ENCODE measurements at regions not wholly inside any gene's neighbourhood (a gene's known extent, or its start where the extent isn't known, plus 50 kb on each side); places are given as distances from the start of the nearest gene placed in this dataset.

DNA sequence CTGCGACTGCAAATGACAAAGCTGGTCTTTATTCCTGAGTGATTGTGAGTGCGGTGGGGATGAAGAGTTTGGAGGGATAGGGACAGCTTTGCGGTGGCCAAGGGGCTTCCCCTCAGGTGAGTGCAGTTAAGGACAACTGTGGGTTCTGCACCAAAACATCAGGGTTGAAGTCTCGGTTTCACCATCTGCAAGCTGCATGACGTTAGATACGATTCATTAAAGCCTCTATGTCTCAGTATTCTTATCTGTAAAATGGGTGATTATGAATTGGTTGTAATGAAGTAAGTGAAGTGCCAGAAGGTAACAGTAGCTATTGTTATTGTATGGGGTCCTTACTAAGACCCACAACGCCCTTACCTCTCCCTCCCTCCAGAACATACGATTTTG is 226.8 kb upstream of the DAPK1 start:
- H2BK5ac ChIP-seq (ENCODE audit: insufficient read length, low read length), result no peak overlapping the region
- H4K8ac ChIP-seq (replicated peaks; ENCODE audit: insufficient read length, low read depth, low read length), result no peak overlapping the region
- H2BK12ac ChIP-seq (ENCODE audit: insufficient read length, low read depth, low read length), result no peak overlapping the region
- TF ChIP-seq, protein P1, sequence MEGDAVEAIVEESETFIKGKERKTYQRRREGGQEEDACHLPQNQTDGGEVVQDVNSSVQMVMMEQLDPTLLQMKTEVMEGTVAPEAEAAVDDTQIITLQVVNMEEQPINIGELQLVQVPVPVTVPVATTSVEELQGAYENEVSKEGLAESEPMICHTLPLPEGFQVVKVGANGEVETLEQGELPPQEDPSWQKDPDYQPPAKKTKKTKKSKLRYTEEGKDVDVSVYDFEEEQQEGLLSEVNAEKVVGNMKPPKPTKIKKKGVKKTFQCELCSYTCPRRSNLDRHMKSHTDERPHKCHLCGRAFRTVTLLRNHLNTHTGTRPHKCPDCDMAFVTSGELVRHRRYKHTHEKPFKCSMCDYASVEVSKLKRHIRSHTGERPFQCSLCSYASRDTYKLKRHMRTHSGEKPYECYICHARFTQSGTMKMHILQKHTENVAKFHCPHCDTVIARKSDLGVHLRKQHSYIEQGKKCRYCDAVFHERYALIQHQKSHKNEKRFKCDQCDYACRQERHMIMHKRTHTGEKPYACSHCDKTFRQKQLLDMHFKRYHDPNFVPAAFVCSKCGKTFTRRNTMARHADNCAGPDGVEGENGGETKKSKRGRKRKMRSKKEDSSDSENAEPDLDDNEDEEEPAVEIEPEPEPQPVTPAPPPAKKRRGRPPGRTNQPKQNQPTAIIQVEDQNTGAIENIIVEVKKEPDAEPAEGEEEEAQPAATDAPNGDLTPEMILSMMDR (conservative IDR thresholded peaks at IDR 0.05), result no peak
- no peaks in the 10 kb centered on the region for H3K79me2 ChIP-seq (ENCODE audit: insufficient read depth, low read length)
- no peak overlapping the region for H3K14ac ChIP-seq (ENCODE audit: insufficient read depth, low read length)
- no peak for DNase-seq
- Mint-ChIP-seq H3K4me1 (peaks cover 7 to 9% of the 10 kb centered on the region in 2 experiments), H3K9me3 (no peaks in the 10 kb centered on the region), H3K36me3 (ENCODE audit: insufficient read depth in 1 of 3, low read depth in 3 of 3) (no peaks in the 10 kb centered on the region), H3K27ac (no peak overlapping the region; a peak in 1 of 7 replicates), H3K27me3 (ENCODE audit: low read depth) (peaks cover 1% of the 10 kb centered on the region), H3K4me3 (no peak overlapping the region)
- no peak overlapping the region for H2AK5ac ChIP-seq (ENCODE audit: insufficient read length, low read length)
- no peaks in the 10 kb centered on the region for H3K9me3 ChIP-seq (ENCODE audit: control insufficient read depth, low read depth, low read length)
- no peak overlapping the region for H3K56ac ChIP-seq (ENCODE audit: insufficient read length, low read depth, low read length)
- H2AFZ ChIP-seq (ENCODE audit: low read length), result no peak overlapping the region
- no peak overlapping the region for H3K4ac ChIP-seq (ENCODE audit: low read depth, low read length)
- no peaks in the 10 kb centered on the region for H3K79me1 ChIP-seq (ENCODE audit: insufficient read depth, low read depth, low read length, poor library complexity, severe bottlenecking)
- H3K23me2 ChIP-seq (ENCODE audit: insufficient read length, low read depth, low read length, poor library complexity, severe bottlenecking), result no peaks in the 10 kb centered on the region
- no peak overlapping the region for H2BK120ac ChIP-seq (ENCODE audit: low read depth, low read length, poor library complexity, severe bottlenecking)
- no peak overlapping the region for H3T11ph ChIP-seq (ENCODE audit: low read length)
- no peak overlapping the region for H4K91ac ChIP-seq (ENCODE audit: insufficient read length, low read depth, low read length)
- no peak overlapping the region for H2BK20ac ChIP-seq (ENCODE audit: low read depth, low read length, poor library complexity, severe bottlenecking)
- H2BK15ac ChIP-seq (ENCODE audit: low read depth, low read length), result no peak overlapping the region
- H4K5ac ChIP-seq (ENCODE audit: insufficient read length, low read depth, low read length), result no peak overlapping the region
- H3K27ac ChIP-seq (ENCODE audit: insufficient read length, low read depth, low read length), result no peak overlapping the region
- no peak overlapping the region for H3K23ac ChIP-seq (ENCODE audit: insufficient read length, low read depth, low read length)
- H3K4me2 ChIP-seq (ENCODE audit: insufficient read depth, insufficient read length, low read length), result no peak overlapping the region
- no peaks in the 10 kb centered on the region for H4K20me1 ChIP-seq (ENCODE audit: control insufficient read depth, insufficient read depth, insufficient read length)
- H3K9ac ChIP-seq (ENCODE audit: extremely low read depth, insufficient read length, low read length), result no peak overlapping the region
- H3K18ac ChIP-seq (ENCODE audit: insufficient read length, low read depth, low read length), result no peak overlapping the region
- WGBS (ENCODE audit: extremely low coverage, insufficient read length, low lambda C conversion rate), result no CpG with 5 or more reads among the region's 8 CpGs
- no peaks in the 10 kb centered on the region for H3K4me1 ChIP-seq (ENCODE audit: insufficient read depth, low read length)
- H3K27me3 ChIP-seq (ENCODE audit: insufficient read depth, low read length), result no peaks in the 10 kb centered on the region
